ENCODE measurements at regions not wholly inside any gene's neighbourhood (a gene's known extent, or its start where the extent isn't known, plus 50 kb on each side); places are given as distances from the start of the nearest gene placed in this dataset.

DNA sequence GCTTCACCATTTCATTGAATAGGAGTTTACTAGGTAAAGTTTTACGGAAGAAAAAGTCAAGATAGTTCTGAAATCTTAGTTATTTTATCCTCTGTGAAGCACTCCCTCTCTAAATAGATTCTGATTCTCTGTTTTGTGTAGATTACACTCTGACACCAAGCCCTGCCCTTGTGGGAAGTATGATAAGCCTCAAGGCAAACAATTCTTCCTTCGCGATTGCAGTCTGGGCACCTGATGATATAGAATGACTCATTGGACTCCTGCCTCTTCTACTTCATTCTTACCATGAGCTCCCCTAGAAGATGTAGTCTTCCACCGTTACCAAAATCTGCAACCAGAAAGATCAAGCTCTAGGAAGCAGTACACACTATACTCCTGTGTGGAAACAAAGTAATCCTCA is 626.9 kb upstream of the PTGER4 start:
- H3K27me3 Mint-ChIP-seq, result peaks cover 6% of the 10 kb centered on the region
- H3K27ac Mint-ChIP-seq, result no peak overlapping the region
- DNase-seq, result no peak
- H3K4me3 Mint-ChIP-seq, result no peak overlapping the region
- H3K9me3 Mint-ChIP-seq, result no peaks in the 10 kb centered on the region
- H3K4me1 Mint-ChIP-seq, result peaks cover 2% of the 10 kb centered on the region
- H3K36me3 Mint-ChIP-seq, result no peaks in the 10 kb centered on the region

DNA sequence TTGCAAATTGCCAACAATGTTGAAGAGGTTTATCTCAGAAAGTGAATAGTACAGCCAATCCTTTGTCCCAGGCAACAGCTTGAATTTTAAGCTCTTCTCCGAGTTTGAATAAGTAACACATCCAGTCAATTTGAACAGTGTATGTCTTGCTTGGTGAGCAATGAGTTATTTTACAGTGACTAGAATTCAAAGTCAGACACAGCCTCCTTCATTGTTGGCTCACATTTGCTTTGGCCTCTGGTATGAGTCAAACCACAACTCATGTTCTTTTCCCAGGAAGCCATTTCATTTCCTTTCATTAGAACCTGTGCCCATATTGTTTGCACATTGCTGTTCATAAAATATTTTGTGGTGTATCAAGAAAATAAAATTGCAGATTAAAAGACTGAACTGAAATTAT is 622.0 kb upstream of the DAB2 start:
- no peak for DNase-seq
- peaks cover 3% of the 10 kb centered on the region for H3K4me1 Mint-ChIP-seq
- H3K27ac Mint-ChIP-seq, result no peak overlapping the region
- H3K4me3 Mint-ChIP-seq, result no peak overlapping the region
- H3K36me3 Mint-ChIP-seq, result no peaks in the 10 kb centered on the region
- no peaks in the 10 kb centered on the region for H3K9me3 Mint-ChIP-seq
- H3K27me3 Mint-ChIP-seq, result peaks cover 5% of the 10 kb centered on the region

DNA sequence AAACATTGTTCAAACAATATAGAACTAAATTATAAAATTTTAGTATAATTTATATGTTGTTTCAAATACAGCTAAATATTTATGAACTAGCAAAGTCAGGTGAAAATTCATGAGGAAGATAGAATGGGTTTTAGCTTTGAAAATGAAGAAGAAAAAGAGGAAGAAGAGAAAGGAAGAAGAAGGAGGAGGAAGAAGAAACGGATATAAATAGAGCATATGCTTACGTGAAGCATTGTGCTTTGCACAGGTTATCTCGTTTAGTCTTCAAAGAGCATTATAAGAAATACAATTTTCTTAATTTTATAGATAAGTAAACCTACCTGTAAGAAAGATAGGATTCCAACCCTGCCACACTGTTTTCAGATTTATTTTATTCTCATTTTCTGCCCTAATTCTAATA is 620.6 kb upstream of the DAB2 start:
- no peak for DNase-seq
- Mint-ChIP-seq H3K4me3 (no peak overlapping the region), H3K27ac (no peak overlapping the region), H3K36me3 (no peaks in the 10 kb centered on the region), H3K4me1 (peaks cover 3% of the 10 kb centered on the region), H3K27me3 (peaks cover 5% of the 10 kb centered on the region), H3K9me3 (no peaks in the 10 kb centered on the region)

DNA sequence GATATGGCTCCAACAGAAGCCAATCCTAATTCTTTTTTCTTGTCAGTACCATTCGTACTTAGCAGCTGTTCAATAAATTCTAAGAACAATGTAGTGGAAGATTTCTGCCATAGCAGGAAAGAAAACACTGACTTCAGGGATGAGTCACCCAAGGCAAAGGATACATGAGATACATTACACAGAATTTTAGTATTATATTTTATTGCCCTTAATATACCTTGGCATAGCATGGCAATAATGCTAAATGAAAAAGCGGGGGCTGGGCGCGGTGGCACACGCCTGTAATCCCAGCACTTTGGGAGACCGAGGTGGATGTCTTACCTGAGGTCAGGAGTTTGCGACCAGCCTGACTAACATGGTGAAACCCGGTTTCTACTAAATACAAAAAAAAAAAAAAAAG is 619.1 kb upstream of the DAB2 start:
- Mint-ChIP-seq H3K27me3 (peaks cover 5% of the 10 kb centered on the region), H3K27ac (no peak overlapping the region), H3K9me3 (no peaks in the 10 kb centered on the region)

DNA sequence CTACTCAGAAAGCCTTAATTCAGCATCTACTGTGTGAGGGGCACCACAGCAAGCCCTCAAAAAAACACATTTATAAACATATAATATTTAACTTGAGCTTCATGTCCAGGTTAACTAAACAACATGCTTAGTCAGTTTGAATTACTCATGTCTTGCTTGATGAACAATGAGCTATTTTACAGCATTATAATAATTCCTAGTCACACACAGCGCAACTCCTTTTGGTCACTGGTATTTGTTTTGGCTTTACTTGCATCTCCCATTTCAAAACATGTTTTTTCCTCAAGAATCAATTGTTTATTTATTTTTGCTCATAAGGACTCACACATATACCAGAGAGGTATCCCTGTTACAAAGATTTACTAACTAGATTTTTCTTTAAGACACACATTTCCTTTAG is 616.7 kb upstream of the DAB2 start:
- H3K27me3 Mint-ChIP-seq, result peaks cover 5% of the 10 kb centered on the region
- H3K4me3 Mint-ChIP-seq, result no peak overlapping the region
- no peaks in the 10 kb centered on the region for H3K36me3 Mint-ChIP-seq
- no peaks in the 10 kb centered on the region for H3K9me3 Mint-ChIP-seq
- no peaks in the 10 kb centered on the region for H3K4me1 Mint-ChIP-seq
- no peak overlapping the region for H3K27ac Mint-ChIP-seq
- DNase-seq, result no peak

More for the DNA sequence above, 619.1 kb upstream of the DAB2 start:
- no peak for DNase-seq
- H3K36me3 Mint-ChIP-seq, result no peaks in the 10 kb centered on the region
- H3K4me1 Mint-ChIP-seq, result peaks cover 3% of the 10 kb centered on the region
- H3K4me3 Mint-ChIP-seq, result no peak overlapping the region

DNA sequence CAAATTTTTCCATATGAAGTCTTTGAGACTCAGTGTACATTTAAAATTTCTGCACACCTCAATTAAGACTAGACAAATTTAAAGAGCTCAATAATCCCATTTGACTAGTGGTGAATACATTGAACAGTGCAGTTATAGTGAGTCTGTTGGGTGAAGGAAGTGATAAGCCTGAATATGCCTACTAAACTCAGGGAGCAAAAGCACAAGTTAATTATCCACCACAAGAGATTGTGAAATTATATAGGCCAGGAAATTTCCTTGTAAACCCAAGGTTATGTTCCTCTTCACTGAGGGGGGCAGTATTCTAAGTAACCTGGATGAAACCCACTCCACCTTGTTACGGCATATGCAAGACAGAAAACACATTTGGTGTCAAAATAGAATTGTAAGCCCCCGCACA is 612.9 kb upstream of the DAB2 start:
- Mint-ChIP-seq H3K36me3 (no peaks in the 10 kb centered on the region), H3K4me3 (no peak overlapping the region), H3K9me3 (no peaks in the 10 kb centered on the region), H3K27me3 (no peaks in the 10 kb centered on the region), H3K27ac (no peak overlapping the region), H3K4me1 (no peaks in the 10 kb centered on the region)
- no peak for DNase-seq

DNA sequence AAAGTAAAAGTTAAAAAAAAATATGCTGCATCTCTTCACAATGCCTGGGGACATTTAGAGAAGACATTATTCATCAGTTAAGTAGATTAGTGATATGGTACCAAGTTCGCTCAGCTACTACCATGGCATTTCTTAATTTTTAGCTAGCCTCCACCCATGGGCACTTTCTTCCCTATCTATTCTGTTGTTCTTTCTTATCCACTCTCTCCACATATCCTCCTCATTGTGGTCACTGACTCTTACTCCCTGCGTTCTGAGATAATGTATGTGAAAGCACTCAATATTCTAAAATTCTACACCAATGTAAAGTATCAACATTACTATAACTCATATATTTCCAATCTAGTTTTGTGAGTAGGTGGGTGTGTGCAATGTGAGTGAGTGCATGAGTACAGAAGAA is 609.7 kb upstream of the DAB2 start:
- no peaks in the 10 kb centered on the region for H3K36me3 Mint-ChIP-seq
- H3K9me3 Mint-ChIP-seq, result no peaks in the 10 kb centered on the region
- no peaks in the 10 kb centered on the region for H3K4me1 Mint-ChIP-seq
- H3K4me3 Mint-ChIP-seq, result no peak overlapping the region
- no peak for DNase-seq
- H3K27me3 Mint-ChIP-seq, result peaks cover 5% of the 10 kb centered on the region
- H3K27ac Mint-ChIP-seq, result no peak overlapping the region

DNA sequence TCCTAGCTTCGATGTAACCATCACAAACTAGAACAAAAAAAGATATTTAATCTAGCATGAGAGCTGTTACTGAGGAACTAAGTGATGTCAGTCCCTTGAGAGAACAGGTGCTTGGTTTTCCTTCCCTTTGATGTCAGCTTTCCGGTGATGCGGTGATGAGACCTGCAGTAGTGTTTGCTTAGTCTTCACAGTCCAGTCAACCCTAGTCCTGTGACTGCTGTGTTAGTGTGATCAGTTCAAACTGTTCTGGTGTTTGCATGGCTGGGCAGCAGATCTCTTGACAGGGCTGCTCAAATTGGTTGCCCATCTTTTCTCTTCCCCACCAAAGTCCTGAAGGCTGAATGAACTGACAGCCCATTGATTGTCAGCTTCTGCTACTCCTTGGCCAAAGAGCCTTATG is 608.6 kb upstream of the DAB2 start:
- Mint-ChIP-seq H3K36me3 (no peaks in the 10 kb centered on the region), H3K9me3 (no peaks in the 10 kb centered on the region), H3K4me1 (no peaks in the 10 kb centered on the region), H3K27me3 (peaks cover 5% of the 10 kb centered on the region), H3K27ac (no peak overlapping the region), H3K4me3 (no peak overlapping the region)
- DNase-seq, result peak; percentile 0

DNA sequence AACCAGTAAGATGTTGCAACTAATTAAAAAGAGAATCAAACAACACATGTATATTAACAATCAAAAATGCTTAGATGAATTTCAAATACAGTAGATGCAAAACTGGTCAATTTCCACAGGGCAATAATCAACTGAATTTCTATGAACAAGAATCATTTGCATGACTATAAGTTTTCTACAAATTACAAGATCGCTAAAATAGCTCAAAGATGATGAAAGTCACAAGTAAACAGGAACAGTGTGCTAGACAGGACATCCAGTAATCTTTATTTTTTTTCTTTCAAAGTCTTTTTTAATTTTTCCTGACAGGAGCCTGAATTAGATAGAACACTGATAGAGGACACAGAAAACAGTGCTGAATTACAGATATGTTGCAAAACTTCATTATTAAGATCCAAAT is 608.2 kb upstream of the DAB2 start:
- Mint-ChIP-seq H3K27ac (no peak overlapping the region), H3K27me3 (peaks cover 5% of the 10 kb centered on the region), H3K4me3 (no peak overlapping the region), H3K9me3 (no peaks in the 10 kb centered on the region), H3K36me3 (no peaks in the 10 kb centered on the region), H3K4me1 (no peaks in the 10 kb centered on the region)
- DNase-seq, result no peak

DNA sequence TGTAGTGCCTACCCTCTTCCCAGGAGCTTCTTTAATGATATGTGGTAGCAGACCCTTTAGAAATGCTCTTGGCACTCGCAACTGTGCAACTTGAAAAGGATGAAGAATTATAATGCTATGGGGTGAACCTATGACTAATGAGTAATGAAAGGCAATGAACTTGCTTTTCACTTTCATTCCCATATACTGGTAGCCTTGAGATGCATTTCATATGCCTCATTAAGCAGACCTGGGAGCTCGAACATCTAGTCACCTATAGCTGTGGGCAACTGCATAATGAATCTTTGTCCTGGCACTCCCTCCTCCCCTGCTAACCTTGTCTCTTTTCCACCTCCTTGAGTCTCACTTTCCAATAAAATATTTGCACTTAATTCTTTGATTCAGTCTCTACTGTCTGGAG is 605.9 kb upstream of the DAB2 start:
- DNase-seq, result no peak
- no peak overlapping the region for H3K27ac Mint-ChIP-seq
- no peak overlapping the region for H3K4me3 Mint-ChIP-seq
- H3K27me3 Mint-ChIP-seq, result peaks cover 11% of the 10 kb centered on the region
- H3K36me3 Mint-ChIP-seq, result no peaks in the 10 kb centered on the region
- no peaks in the 10 kb centered on the region for H3K4me1 Mint-ChIP-seq
- H3K9me3 Mint-ChIP-seq, result no peaks in the 10 kb centered on the region

DNA sequence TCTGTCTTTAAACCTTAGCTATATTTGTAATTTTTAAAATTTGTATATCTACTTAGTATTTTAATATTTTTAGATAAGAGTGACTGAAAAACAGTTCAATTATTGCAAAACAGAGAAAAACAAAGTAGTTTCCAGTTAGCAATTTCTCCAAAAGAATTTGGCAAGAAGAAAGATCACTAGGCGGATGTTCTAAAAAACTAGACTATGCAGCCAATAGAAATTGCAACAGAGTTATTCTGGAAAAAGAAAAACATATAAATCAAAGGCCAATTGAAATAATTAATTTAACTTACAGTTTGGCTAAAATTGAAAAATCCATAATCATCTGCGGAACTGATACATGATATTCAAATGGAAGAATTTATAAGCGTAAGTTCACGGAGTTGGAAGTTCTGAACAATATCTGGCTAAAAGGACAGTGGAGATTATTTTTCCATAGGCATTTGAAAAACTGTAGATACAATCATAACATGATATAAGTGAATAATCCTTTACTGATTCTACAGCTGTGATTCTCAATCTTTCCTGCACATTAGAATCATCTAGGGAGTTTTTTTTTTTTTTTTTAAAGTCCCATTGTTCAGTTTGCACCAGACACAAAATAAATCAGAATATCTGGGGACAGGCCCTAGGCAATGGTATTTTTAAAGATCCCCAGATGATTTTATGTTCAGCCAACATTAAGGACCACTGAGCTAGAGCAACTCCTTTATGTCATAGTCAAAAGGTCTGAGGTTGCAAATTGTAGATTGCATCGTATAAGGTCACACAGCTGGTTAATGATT is 605.1 kb upstream of the DAB2 start:
- no peak overlapping the region for H3K27ac Mint-ChIP-seq
- H3K27me3 Mint-ChIP-seq, result peaks cover 11% of the 10 kb centered on the region
- DNase-seq, result no peak
- H3K4me3 Mint-ChIP-seq, result no peak overlapping the region
- no peaks in the 10 kb centered on the region for H3K36me3 Mint-ChIP-seq
- H3K9me3 Mint-ChIP-seq, result no peaks in the 10 kb centered on the region
- H3K4me1 Mint-ChIP-seq, result no peaks in the 10 kb centered on the region

DNA sequence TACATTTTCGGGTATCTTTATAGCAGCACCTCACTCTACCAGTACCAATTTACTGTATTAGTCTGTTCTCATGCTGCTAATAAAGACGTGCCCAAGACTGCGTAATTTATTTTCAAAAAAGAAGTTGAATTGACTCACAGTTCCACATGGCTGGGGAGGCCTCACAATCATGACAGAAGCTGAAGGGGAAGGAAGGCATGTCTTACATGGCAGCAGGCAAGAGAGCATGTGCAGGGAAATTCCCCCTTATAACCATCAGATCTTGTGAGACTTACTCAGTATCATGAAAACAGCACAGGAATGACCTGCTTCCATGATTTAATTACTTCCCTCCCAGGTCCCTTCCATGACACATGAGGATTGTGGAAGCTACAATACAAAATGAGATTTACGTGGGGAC is 602.6 kb upstream of the DAB2 start:
- no peak for DNase-seq
- no peak overlapping the region for H3K4me3 Mint-ChIP-seq
- no peaks in the 10 kb centered on the region for H3K4me1 Mint-ChIP-seq
- H3K27me3 Mint-ChIP-seq, result peaks cover 11% of the 10 kb centered on the region
- H3K9me3 Mint-ChIP-seq, result no peaks in the 10 kb centered on the region
- H3K27ac Mint-ChIP-seq, result no peak overlapping the region
- no peaks in the 10 kb centered on the region for H3K36me3 Mint-ChIP-seq

DNA sequence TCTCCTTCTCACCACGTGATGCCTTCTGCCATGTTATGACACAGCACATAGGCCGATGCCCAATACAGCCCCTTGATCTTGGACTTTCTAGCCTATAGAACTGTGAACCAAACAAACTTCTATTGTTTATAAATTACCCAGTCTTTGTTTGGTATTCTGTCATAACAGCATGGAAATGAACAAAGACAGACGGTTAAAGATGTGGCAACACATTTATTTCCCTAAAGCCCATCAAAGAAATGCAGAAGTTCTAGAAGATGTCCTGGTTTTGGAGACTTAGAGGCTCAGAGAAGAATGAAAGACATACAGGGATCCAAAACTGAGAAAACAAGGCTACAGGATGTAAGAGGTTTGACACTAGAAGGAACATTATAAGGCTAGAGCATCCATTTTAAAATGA is 600.8 kb upstream of the DAB2 start:
- Mint-ChIP-seq H3K4me1 (no peaks in the 10 kb centered on the region), H3K27me3 (peaks cover 6% of the 10 kb centered on the region), H3K27ac (no peak overlapping the region), H3K9me3 (no peaks in the 10 kb centered on the region), H3K36me3 (no peaks in the 10 kb centered on the region), H3K4me3 (no peak overlapping the region)
- no peak for DNase-seq

DNA sequence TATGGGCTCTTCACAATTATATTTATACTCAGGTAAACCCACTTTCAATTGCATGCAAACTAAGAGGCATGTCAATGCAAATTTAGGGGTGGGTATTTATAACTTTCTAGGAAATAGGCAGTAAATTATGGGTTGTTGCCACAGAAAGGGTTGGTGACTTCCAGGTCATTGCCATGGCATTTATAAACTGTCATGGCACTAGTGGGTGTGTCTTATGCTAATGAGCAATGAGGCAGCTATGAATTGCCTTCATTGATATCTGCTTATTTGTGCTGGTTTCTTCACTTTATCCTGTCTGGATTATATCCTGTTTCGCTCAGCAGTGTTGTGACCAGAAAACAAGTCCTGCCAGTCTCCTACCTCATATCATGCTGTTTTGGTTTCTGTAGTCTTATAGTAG is 597.3 kb upstream of the DAB2 start:
- H3K27ac Mint-ChIP-seq, result no peak overlapping the region
- H3K4me3 Mint-ChIP-seq, result no peak overlapping the region
- no peaks in the 10 kb centered on the region for H3K9me3 Mint-ChIP-seq
- no peaks in the 10 kb centered on the region for H3K4me1 Mint-ChIP-seq
- DNase-seq, result no peak
- no peaks in the 10 kb centered on the region for H3K36me3 Mint-ChIP-seq
- peaks cover 9% of the 10 kb centered on the region for H3K27me3 Mint-ChIP-seq

DNA sequence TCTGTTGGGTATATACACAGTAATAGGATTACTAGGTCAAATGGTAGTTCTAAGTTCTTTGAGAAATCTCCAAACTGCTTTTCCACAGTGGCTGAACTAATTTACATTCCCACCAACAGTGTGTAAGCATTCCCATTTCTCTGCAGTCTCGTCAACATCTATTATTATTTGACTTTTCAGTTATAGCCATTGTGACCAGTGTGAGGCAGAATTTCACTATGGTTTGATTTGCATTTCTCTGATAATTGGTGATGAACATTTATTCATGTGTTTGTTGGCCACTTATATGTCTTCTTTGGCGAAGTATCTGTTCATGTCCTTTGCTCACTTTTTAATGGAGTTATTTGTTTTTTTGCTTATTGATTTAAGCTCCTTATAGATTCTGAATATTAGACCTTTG is 596.2 kb upstream of the DAB2 start:
- H3K27me3 Mint-ChIP-seq, result peaks cover 5% of the 10 kb centered on the region
- no peaks in the 10 kb centered on the region for H3K9me3 Mint-ChIP-seq
- DNase-seq, result no peak
- H3K4me1 Mint-ChIP-seq, result no peaks in the 10 kb centered on the region
- H3K4me3 Mint-ChIP-seq, result no peak overlapping the region
- H3K27ac Mint-ChIP-seq, result no peak overlapping the region
- H3K36me3 Mint-ChIP-seq, result no peaks in the 10 kb centered on the region

DNA sequence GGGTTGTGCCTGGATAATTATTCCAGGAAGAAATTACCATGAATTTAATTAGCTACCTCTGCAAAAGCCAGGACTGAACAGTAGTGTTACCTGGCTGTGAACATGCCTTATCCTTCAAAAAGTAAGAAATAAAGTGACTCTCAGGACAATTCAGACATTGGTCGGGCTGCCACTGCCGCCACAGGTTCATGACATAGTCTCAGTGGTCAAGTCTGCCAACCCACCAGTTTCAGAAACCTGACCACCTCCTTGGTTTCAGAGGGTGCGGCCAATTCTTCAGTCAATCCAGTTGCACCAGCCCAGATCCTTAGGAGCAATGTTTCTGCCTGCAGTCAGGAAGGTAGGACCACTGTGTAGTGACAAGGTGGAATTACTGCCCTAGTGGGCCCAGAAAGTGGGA is 593.1 kb upstream of the DAB2 start:
- no peak overlapping the region for H3K27ac Mint-ChIP-seq
- no peaks in the 10 kb centered on the region for H3K4me1 Mint-ChIP-seq
- no peak overlapping the region for H3K4me3 Mint-ChIP-seq
- H3K27me3 Mint-ChIP-seq, result peaks cover 14% of the 10 kb centered on the region
- no peaks in the 10 kb centered on the region for H3K36me3 Mint-ChIP-seq
- DNase-seq, result no peak
- no peaks in the 10 kb centered on the region for H3K9me3 Mint-ChIP-seq
